GM19438 (cell line): ENCODE measurements at regions not wholly inside any gene's neighbourhood (a gene's known extent, or its start where the extent isn't known, plus 50 kb on each side); places are given as distances from the start of the nearest gene placed in this dataset.
"Not testable (repeated sequence)": the region's sequence is repeated elsewhere in the genome, so short reads cannot be mapped to it uniquely, and the experiment has no call there.

Experiments used
- ATAC-seq: cut with Tn5 transposase; IDR thresholded peaks from one replicate; pipeline ENCODE4 v1.9.1; 2021; ENCODE audit warnings: low read depth; ENCODE audit not compliant: unreplicated experiment

GRCh38 chr5:56406221-56406620, 173.1 kb upstream of the ANKRD55 start:
- no peak for ATAC-seq

GRCh38 chr5:56405116-56405908, 172.2 kb upstream of the ANKRD55 start:
- ATAC-seq: no peak

- no peak for ATAC-seq
Measured at GRCh38 chr5:56402266-56403220, 169.4 kb upstream of the ANKRD55 start.

GRCh38 chr5:56397796-56398195, 164.7 kb upstream of the ANKRD55 start:
- ATAC-seq: not testable (repeated sequence)

GRCh38 chr5:56396634-56397033, 163.5 kb upstream of the ANKRD55 start:
- ATAC-seq: no peak

- no peak for ATAC-seq
Measured at GRCh38 chr5:56389261-56389660, 156.1 kb upstream of the ANKRD55 start.

- no peak for ATAC-seq
Measured at GRCh38 chr5:56388229-56388985, 155.3 kb upstream of the ANKRD55 start.

- ATAC-seq: no peak
Measured at GRCh38 chr5:56386046-56386445, 152.9 kb upstream of the ANKRD55 start.

GRCh38 chr5:56384186-56384585, 151.1 kb upstream of the ANKRD55 start:
- ATAC-seq: no peak

- ATAC-seq: no peak
Measured at GRCh38 chr5:56383761-56384160, 150.6 kb upstream of the ANKRD55 start.

- ATAC-seq: no peak
Measured at GRCh38 chr5:56382896-56383295, 149.8 kb upstream of the ANKRD55 start.

GRCh38 chr5:56377573-56377972, 144.4 kb upstream of the ANKRD55 start:
- no peak for ATAC-seq

GRCh38 chr5:56376128-56376527, 143.0 kb upstream of the ANKRD55 start:
- no peak for ATAC-seq

GRCh38 chr5:56375011-56375410, 141.9 kb upstream of the ANKRD55 start:
- no peak for ATAC-seq

- not testable (repeated sequence) for ATAC-seq
Measured at GRCh38 chr5:56372491-56372890, 139.4 kb upstream of the ANKRD55 start.

GRCh38 chr5:56369361-56369811, 136.3 kb upstream of the ANKRD55 start:
- ATAC-seq: no peak

- no peak for ATAC-seq
Measured at GRCh38 chr5:56367748-56368147, 134.6 kb upstream of the ANKRD55 start.

- ATAC-seq: no peak
Measured at GRCh38 chr5:56366986-56367385, 133.9 kb upstream of the ANKRD55 start.

- no peak for ATAC-seq
Measured at GRCh38 chr5:56361398-56361797, 128.3 kb upstream of the ANKRD55 start.

- no peak for ATAC-seq
Measured at GRCh38 chr5:56360816-56361215, 127.7 kb upstream of the ANKRD55 start.
